Epithelial cell of proximal tubule (primary cell): ENCODE measurements at regions not wholly inside any gene's neighbourhood (a gene's known extent, or its start where the extent isn't known, plus 50 kb on each side); places are given as distances from the start of the nearest gene placed in this dataset.
A peak's percentile ranks its signal among the peaks of the same experiment; 100 is the strongest.

Source experiments
- DNase-seq: peaks from one replicate; pipeline ENCODE4 v3.0.0-alpha.2; 2011; ENCODE audit warnings: low read depth
- H3K4me3 ChIP-seq: 2 replicates; pipeline ENCODE4 v1.5.1; 2011; ENCODE audit warnings: low read depth, mild to moderate bottlenecking, low read length
- TF ChIP-seq, protein P1 (sequence below): conservative IDR thresholded peaks from 2 replicates; pipeline ENCODE4 v1.5.1; 2012; ENCODE audit warnings: low read depth, mild to moderate bottlenecking, low read length

DNA sequence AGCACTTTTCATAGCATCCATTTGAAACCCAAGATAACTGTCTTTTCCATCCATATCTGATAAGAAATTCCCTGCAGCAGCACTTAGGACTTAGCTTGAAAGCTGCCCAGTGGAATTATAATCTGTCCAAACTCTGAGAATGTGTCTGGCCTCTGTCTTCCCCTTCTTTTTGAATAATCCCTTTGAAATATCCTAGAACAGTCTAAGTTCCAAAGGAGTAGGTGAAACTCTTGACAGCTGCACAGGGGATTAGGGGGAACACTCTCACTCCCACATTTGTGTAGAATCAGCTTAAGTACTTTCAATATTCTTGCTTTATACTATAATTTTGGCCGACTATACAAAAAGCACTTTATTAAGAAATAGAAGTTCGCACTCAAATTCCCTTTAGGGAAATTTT lies 157.7 kb downstream of the PAPSS1 start:
- TF ChIP-seq, protein P1, sequence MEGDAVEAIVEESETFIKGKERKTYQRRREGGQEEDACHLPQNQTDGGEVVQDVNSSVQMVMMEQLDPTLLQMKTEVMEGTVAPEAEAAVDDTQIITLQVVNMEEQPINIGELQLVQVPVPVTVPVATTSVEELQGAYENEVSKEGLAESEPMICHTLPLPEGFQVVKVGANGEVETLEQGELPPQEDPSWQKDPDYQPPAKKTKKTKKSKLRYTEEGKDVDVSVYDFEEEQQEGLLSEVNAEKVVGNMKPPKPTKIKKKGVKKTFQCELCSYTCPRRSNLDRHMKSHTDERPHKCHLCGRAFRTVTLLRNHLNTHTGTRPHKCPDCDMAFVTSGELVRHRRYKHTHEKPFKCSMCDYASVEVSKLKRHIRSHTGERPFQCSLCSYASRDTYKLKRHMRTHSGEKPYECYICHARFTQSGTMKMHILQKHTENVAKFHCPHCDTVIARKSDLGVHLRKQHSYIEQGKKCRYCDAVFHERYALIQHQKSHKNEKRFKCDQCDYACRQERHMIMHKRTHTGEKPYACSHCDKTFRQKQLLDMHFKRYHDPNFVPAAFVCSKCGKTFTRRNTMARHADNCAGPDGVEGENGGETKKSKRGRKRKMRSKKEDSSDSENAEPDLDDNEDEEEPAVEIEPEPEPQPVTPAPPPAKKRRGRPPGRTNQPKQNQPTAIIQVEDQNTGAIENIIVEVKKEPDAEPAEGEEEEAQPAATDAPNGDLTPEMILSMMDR = no peak
- DNase-seq = no peak
- H3K4me3 ChIP-seq = no peak overlapping the region

DNA sequence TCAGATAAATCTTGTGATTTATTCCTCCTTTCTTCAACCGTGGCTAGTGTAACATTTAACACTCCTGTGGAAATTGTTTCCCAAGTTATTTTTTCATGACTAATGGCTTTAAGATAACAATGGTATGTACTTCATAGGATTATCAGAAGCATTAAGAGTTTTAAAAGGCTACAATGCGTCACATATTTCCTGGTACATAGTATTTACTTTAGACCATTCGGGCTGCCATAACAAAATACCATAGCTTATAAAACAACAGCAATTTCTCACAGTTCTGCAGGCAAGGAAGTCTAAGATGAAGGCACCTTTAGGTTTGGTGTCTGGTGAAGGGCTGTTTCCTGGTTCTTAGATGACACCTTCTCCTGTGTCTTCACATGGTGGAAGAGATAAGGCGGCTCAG lies 158.6 kb downstream of the PAPSS1 start:
- no peak overlapping the region for H3K4me3 ChIP-seq
- TF ChIP-seq, protein P1 = no peak

DNA sequence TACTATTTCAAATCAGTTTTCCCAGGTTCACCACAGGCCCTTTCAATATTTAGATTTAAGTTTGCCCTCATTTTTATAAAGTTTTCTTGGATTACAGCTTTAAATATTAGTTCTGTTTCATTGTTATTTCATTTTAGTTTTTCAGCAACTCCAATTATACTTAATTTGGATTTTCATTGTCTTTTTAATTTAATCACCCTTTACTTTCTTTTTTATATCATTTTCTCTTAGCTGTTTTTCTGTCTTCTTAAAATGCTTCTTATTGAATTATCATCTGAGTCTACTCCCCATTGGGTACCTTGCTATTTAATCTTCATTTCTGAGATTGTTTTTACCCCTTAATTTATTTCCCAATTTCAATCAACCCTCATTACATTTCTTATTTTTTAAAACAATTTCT lies 160.4 kb downstream of the PAPSS1 start:
- TF ChIP-seq, protein P1 = no peak

More for the DNA sequence above, 158.6 kb downstream of the PAPSS1 start:
- DNase-seq = no peak

GRCh38 chr4:107552306-107552705 lies 167.7 kb downstream of the PAPSS1 start:
- H3K4me3 ChIP-seq = no peak overlapping the region
- no peak for DNase-seq
- TF ChIP-seq, protein P1 = no peak

More for the DNA sequence above, 160.4 kb downstream of the PAPSS1 start:
- no peak overlapping the region for H3K4me3 ChIP-seq
- no peak for DNase-seq

- TF ChIP-seq, protein P1 = no peak
- H3K4me3 ChIP-seq = no peak overlapping the region
These were observed 171.7 kb downstream of the PAPSS1 start for GRCh38 chr4:107548211-107548905.

DNA sequence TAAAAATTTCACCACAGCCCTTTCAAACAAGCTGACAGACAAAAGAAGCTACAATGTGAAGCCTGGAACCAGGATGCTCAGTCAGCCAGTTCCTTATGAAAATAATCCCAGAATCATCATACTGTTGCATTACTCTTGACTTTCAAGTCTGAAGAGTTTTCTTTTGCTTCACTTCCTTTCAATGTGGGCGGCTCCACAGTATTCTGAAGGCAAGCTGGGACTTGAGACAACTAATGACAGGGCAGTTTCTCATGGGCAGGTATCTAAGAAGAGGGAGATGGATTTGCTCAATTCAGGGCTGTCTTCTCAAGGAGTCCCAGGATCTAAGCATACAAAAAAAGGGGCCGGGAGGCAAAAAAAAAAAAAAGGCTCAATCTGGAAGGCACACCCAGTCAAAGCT lies 173.4 kb downstream of the PAPSS1 start:
- DNase-seq = no peak
- TF ChIP-seq, protein P1 = no peak
- no peak overlapping the region for H3K4me3 ChIP-seq

More at GRCh38 chr4:107548211-107548905, 171.7 kb downstream of the PAPSS1 start:
- DNase-seq = peak; percentile 12

DNA sequence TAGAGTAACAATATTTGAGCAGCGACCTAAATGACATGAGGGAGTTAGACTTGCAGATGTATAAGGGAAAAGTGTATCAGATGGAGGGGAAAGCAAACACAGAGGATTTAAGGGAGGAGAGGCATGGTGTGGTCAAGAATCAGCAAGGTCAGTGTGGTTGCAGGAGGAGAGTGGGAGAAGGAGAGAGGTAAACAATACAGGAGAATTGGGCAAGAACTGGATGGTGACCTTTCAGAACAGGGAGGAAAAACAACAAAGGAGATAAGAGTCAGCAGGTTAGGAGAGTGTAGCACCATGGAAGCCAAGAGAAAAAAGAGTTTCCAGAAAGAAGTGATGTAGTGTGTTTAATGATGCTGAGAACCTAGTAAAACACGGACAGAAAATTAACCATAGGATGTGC lies 178.5 kb downstream of the PAPSS1 start:
- TF ChIP-seq, protein P1 = no peak
- no peak for DNase-seq

More for the DNA sequence above, 178.5 kb downstream of the PAPSS1 start:
- H3K4me3 ChIP-seq = no peak overlapping the region
